Thyroid gland (tissue), 4 donors: ENCODE measurements at regions not wholly inside any gene's neighbourhood (a gene's known extent, or its start where the extent isn't known, plus 50 kb on each side); places are given as distances from the start of the nearest gene placed in this dataset.

ENCODE experiments used
- DNase-seq, 2 donors: peaks; one replicate each; pipeline ENCODE4 v3.0.0-alpha.2; 2019
- H3K27ac ChIP-seq, 3 donors: fragments of 200-600 bp; sonication (generic); 1 replicate in 2 of 3; 2 replicates in 1 of 3; pipeline ENCODE4 v1.5.1; 2016 to 2019; ENCODE audit warnings: mild to moderate bottlenecking in 1 of 3, moderate library complexity in 1 of 3
- H3K27me3 ChIP-seq: fragments of 200-600 bp; sonication (generic); one replicate; pipeline ENCODE4 v1.5.1; 2019
- H3K36me3 ChIP-seq, 2 donors: fragments of 200-600 bp; sonication (generic); one replicate each; pipeline ENCODE4 v1.5.1; 2016 to 2019
- H3K4me1 ChIP-seq, 2 donors: fragments of 200-600 bp; sonication (generic); one replicate each; pipeline ENCODE4 v1.5.1; 2017 to 2019
- H3K4me3 ChIP-seq, 3 donors: fragments of 200-600 bp; sonication (generic); replicated peaks in 1 of 3; 1 replicate in 2 of 3; 2 replicates in 1 of 3; pipeline ENCODE4 v1.5.1; 2016; ENCODE audit warnings: mild to moderate bottlenecking in 1 of 3
- H3K9me3 ChIP-seq: fragments of 200-600 bp; sonication (generic); one replicate; pipeline ENCODE4 v1.5.1; 2017
- CTCF ChIP-seq, 6 experiments: fragments of 200-600 bp in 3 of 6; fragments of 450-650 bp in 3 of 6; sonication (generic) in 3 of 6; IDR thresholded peaks; one replicate each; pipeline ENCODE4 v1.5.1; 2016 to 2019; ENCODE audit warnings: antibody characterized with exemption in 6 of 6, mild to moderate bottlenecking in 2 of 6, inconsistent platforms in 1 of 6, moderate library complexity in 1 of 6
- POLR2A ChIP-seq, 2 donors: fragments of 450-650 bp; IDR thresholded peaks; one replicate each; pipeline ENCODE4 v1.6.1; 2017; ENCODE audit warnings: antibody characterized with exemption in 2 of 2, mild to moderate bottlenecking in 2 of 2, moderate library complexity in 1 of 2
- WGBS, 2 donors: methylation state at CpG; one replicate each; pipeline ENCODE4 v1.1.5; 2017; 5-methylcytosine and 5-hydroxymethylcytosine counted together
- intact Hi-C: fragments of 100-400 bp; cut with DNase I; formaldehyde crosslinking; loops from one replicate; pipeline ENCODE4 v1.15.1; 2023

GRCh38 chr12:91785655-91786498 lies 359.8 kb downstream of the BTG1 start:
- no peaks in the 10 kb centered on the region for H3K4me1 ChIP-seq
- no peaks in the 10 kb centered on the region for H3K9me3 ChIP-seq
- no peaks in the 10 kb centered on the region for H3K36me3 ChIP-seq
- DNase-seq = no peak
- TF ChIP-seq POLR2A (IDR thresholded peaks at IDR 0.05) = no peak
- TF ChIP-seq CTCF (IDR thresholded peaks at IDR 0.05) = no peak
- no peaks in the 10 kb centered on the region for H3K27me3 ChIP-seq
- no peak overlapping the region for H3K27ac ChIP-seq
- intact Hi-C loops = no loop called here
- H3K4me3 ChIP-seq = no peak overlapping the region
- WGBS, 2 donors = 78 to 87% methylated on average over 6 of the region's 6 CpGs

GRCh38 chr12:91781114-91781513 lies 364.5 kb downstream of the BTG1 start:
- Histone ChIP-seq H3K4me3 (no peak overlapping the region), H3K36me3 (no peaks in the 10 kb centered on the region), H3K9me3 (no peaks in the 10 kb centered on the region), H3K27ac (no peak overlapping the region), H3K4me1 (peaks cover 8 to 16% of the 10 kb centered on the region in 2 donors), H3K27me3 (no peaks in the 10 kb centered on the region)
- TF ChIP-seq CTCF (IDR thresholded peaks at IDR 0.05) = no peak
- TF ChIP-seq POLR2A (IDR thresholded peaks at IDR 0.05) = no peak
- intact Hi-C loops = no loop called here
- WGBS, 2 donors = 90 to 93% methylated on average over 2 of the region's 2 CpGs
- no peak for DNase-seq

GRCh38 chr12:91778938-91779400 lies 366.7 kb downstream of the BTG1 start:
- DNase-seq = no peak
- peak overlapping the region in 2 of 3 donors; percentile 16 to 19 for H3K27ac ChIP-seq
- no peaks in the 10 kb centered on the region for H3K9me3 ChIP-seq
- intact Hi-C loops = no loop called here
- H3K27me3 ChIP-seq = no peaks in the 10 kb centered on the region
- 65 to 68% methylated on average over 6 of the region's 6 CpGs for WGBS, 2 donors
- peaks cover 8 to 16% of the 10 kb centered on the region in 2 donors for H3K4me1 ChIP-seq
- H3K36me3 ChIP-seq = no peaks in the 10 kb centered on the region
- TF ChIP-seq POLR2A (IDR thresholded peaks at IDR 0.05) (no peak), CTCF (IDR thresholded peaks at IDR 0.05) (no peak)
- H3K4me3 ChIP-seq = no peak overlapping the region

DNA sequence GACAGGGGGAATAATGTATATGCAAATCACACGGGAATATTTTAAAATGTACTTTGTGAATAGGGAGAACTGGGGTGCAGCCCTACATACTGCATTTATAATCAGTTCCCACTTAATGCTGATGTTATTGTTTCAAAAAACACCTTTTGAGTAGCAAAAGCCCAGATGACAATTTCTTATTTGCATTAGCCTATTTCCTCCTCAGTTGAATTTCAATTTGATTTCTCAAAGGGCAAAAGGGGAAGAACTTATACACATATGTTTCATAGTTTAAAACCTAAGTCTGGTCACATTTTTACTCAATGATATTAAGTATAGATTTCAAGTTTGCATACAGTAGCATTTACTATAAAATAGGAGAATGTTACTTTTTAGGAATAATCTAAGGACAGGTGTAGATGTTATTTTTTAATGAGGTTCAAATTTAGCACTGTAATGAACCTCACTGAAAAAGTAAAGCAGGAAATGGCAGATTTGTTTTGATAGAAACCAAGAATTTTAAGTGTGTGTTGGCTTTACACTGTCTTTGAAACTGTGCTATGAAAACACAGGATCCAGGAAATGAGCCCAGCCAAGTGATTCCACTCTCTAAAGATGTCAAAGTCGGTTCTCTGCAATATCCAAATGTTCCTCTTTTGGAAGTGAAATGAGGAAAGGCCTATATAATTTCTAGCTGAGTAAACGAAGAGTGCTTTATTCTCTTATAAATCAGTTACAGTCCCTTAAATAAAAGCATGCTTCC lies 367.4 kb downstream of the BTG1 start:
- H3K9me3 ChIP-seq = no peaks in the 10 kb centered on the region
- intact Hi-C loops = no loop called here
- no peak overlapping the region for H3K4me3 ChIP-seq
- no peaks in the 10 kb centered on the region for H3K27me3 ChIP-seq
- WGBS, 2 donors = 27 to 33% methylated on average over 3 of the region's 3 CpGs
- peaks cover 8 to 16% of the 10 kb centered on the region in 2 donors for H3K4me1 ChIP-seq
- peak overlapping the region in 2 of 3 donors; percentile 16 to 19 for H3K27ac ChIP-seq
- peak; percentile 12 to 36 for DNase-seq
- TF ChIP-seq CTCF (IDR thresholded peaks at IDR 0.05) (no peak), POLR2A (IDR thresholded peaks at IDR 0.05) (no peak)
- no peaks in the 10 kb centered on the region for H3K36me3 ChIP-seq
